Brain microvascular endothelial cell (primary cell): ENCODE measurements at regions not wholly inside any gene's neighbourhood (a gene's known extent, or its start where the extent isn't known, plus 50 kb on each side); places are given as distances from the start of the nearest gene placed in this dataset.

Experiments
- DNase-seq: peaks from one replicate; pipeline ENCODE4 v3.0.0-alpha.2; 2020
- H3K27ac ChIP-seq: fragments of 250-450 bp; sonication (Bioruptor Pico); 2 replicates; pipeline ENCODE4 v1.5.1; 2020; ENCODE audit warnings: mild to moderate bottlenecking, moderate library complexity
- H3K27me3 ChIP-seq: fragments of 250-450 bp; sonication (Bioruptor Pico); replicated peaks from 2 replicates; pipeline ENCODE4 v1.5.1; 2020; ENCODE audit warnings: mild to moderate bottlenecking
- H3K36me3 ChIP-seq: fragments of 250-450 bp; sonication (Bioruptor Pico); replicated peaks from 2 replicates; pipeline ENCODE4 v1.5.1; 2020; ENCODE audit warnings: mild to moderate bottlenecking
- H3K4me3 ChIP-seq: 2 replicates; pipeline ENCODE4 v1.5.1; 2011; ENCODE audit warnings: low read depth, mild to moderate bottlenecking, control low read depth, low read length, moderate library complexity
- CTCF ChIP-seq: IDR thresholded peaks from 2 replicates; pipeline ENCODE4 v1.5.1; 2011; ENCODE audit warnings: low read depth, mild to moderate bottlenecking, moderate library complexity, low read length, control low read depth, inconsistent platforms; ENCODE audit errors: missing control alignments
- in situ Hi-C: cut with HindIII; loops from 2 replicates; pipeline ENCODE4 v1.10.0; 2017; ENCODE audit warnings: low sequenced_read_pairs, low pct_ligation_motif_present

- H3K4me3 ChIP-seq: no peak overlapping the region
- H3K36me3 ChIP-seq: no peaks in the 10 kb centered on the region
- DNase-seq: peak; percentile 97
- in situ Hi-C loops: no loop called here
- TF ChIP-seq CTCF: no peak
- H3K27me3 ChIP-seq: no peaks in the 10 kb centered on the region
- peak overlapping the region; percentile 82 for H3K27ac ChIP-seq
Observed at GRCh38 chr14:89000007-89000942, 175.8 kb downstream of the TTC8 start.

DNA sequence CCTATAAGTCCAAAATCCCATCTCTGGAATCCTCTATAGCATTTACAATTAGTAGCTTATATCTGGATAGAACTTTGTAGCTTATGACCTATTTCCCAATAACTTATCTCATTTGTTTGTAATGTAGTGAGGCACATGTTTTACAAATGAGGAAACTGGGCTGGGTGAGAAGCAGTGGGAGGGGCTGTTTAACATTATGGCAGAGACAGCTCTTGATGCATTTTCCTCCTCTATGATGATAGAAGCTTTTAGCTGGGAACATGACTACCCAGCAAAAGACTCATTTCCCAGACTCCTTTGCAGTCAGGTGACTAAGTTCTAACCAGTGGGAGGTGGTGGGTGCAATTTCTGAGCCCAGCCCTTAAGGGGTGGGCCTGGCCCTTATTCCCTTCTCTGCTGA is 179.7 kb downstream of the TTC8 start:
- H3K27ac ChIP-seq: no peak overlapping the region
- no peak for TF ChIP-seq CTCF
- no peaks in the 10 kb centered on the region for H3K36me3 ChIP-seq
- DNase-seq: peak; percentile 25
- no peaks in the 10 kb centered on the region for H3K27me3 ChIP-seq
- in situ Hi-C loops: no loop called here
- H3K4me3 ChIP-seq: no peak overlapping the region

DNA sequence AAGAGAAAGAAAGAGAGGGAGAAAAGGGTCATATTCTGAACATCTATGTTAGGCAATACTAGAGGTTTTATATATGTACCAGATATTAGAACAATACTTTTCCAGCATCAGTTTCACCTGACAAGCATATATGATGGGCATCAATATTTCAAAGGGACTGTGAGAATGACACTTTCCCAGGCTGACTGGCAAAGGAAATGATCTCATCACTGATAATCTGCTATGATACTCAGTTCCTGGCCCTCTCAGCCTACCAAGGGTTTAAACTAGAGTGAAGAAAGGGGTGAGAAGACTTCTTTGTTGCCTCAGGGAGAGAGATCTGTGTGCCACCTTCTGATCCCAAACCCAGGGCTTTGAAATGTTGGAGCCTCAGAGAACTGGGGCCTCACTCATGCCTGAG is 183.5 kb downstream of the TTC8 start:
- TF ChIP-seq CTCF: no peak
- in situ Hi-C loops: no loop called here
- no peak for DNase-seq
- Histone ChIP-seq H3K4me3 (no peak overlapping the region), H3K36me3 (no peaks in the 10 kb centered on the region), H3K27ac (no peak overlapping the region), H3K27me3 (no peaks in the 10 kb centered on the region)

- no peak for TF ChIP-seq CTCF
- no peaks in the 10 kb centered on the region for H3K27me3 ChIP-seq
- no peak for DNase-seq
- in situ Hi-C loops: no loop called here
- H3K27ac ChIP-seq: no peak overlapping the region
- H3K4me3 ChIP-seq: no peak overlapping the region
- no peaks in the 10 kb centered on the region for H3K36me3 ChIP-seq
Observed at GRCh38 chr14:89011355-89012281, 187.2 kb downstream of the TTC8 start.

- no peak overlapping the region for H3K4me3 ChIP-seq
- no peak for TF ChIP-seq CTCF
- H3K27me3 ChIP-seq: no peaks in the 10 kb centered on the region
- DNase-seq: no peak
- in situ Hi-C loops: no loop called here
- no peaks in the 10 kb centered on the region for H3K36me3 ChIP-seq
- no peak overlapping the region for H3K27ac ChIP-seq
Observed at GRCh38 chr14:89012282-89013097, 188.0 kb downstream of the TTC8 start.
